ENCODE measurements at regions not wholly inside any gene's neighbourhood (a gene's known extent, or its start where the extent isn't known, plus 50 kb on each side); places are given as distances from the start of the nearest gene placed in this dataset.
"Not testable (repeated sequence)": the region's sequence is repeated elsewhere in the genome, so short reads cannot be mapped to it uniquely, and the experiment has no call there.

GRCh38 chr1:109857702-109858101, 52.9 kb upstream of the CSF1 start:
- H3K4me3 ChIP-seq (ENCODE audit: low read depth, low read length); FAIRE-seq; H3K27me3 ChIP-seq (ENCODE audit: control insufficient read depth, insufficient read depth, low read length); DNase-seq (ENCODE audit: low read depth); H3K36me3 ChIP-seq (ENCODE audit: control insufficient read depth, insufficient read depth, low read length): not testable (repeated sequence)

GRCh38 chr1:109855986-109856385, 54.7 kb upstream of the CSF1 start:
- not testable (repeated sequence) for FAIRE-seq; H3K36me3 ChIP-seq (ENCODE audit: control insufficient read depth, insufficient read depth, low read length); H3K4me3 ChIP-seq (ENCODE audit: low read depth, low read length); DNase-seq (ENCODE audit: low read depth); H3K27me3 ChIP-seq (ENCODE audit: control insufficient read depth, insufficient read depth, low read length)

- H3K27me3 ChIP-seq (ENCODE audit: control insufficient read depth, insufficient read depth, low read length); DNase-seq (ENCODE audit: low read depth); FAIRE-seq; H3K4me3 ChIP-seq (ENCODE audit: low read depth, low read length); H3K36me3 ChIP-seq (ENCODE audit: control insufficient read depth, insufficient read depth, low read length): not testable (repeated sequence)
Measured at GRCh38 chr1:109853972-109854371, 56.7 kb upstream of the CSF1 start.

GRCh38 chr1:109852221-109853015, 58.2 kb upstream of the CSF1 start:
- peak; percentile 60 for DNase-seq (ENCODE audit: low read depth)
- H3K27me3 ChIP-seq (ENCODE audit: control insufficient read depth, insufficient read depth, low read length); H3K4me3 ChIP-seq (ENCODE audit: low read depth, low read length); FAIRE-seq; H3K36me3 ChIP-seq (ENCODE audit: control insufficient read depth, insufficient read depth, low read length): not testable (repeated sequence)

GRCh38 chr1:109850827-109851226, 59.8 kb upstream of the CSF1 start:
- Histone ChIP-seq H3K36me3 (ENCODE audit: control insufficient read depth, insufficient read depth, low read length) (no peaks in the 10 kb centered on the region), H3K4me3 (ENCODE audit: low read depth, low read length) (no peak overlapping the region), H3K27me3 (ENCODE audit: control insufficient read depth, insufficient read depth, low read length) (no peaks in the 10 kb centered on the region)
- no peak for TF ChIP-seq CTCF (IDR thresholded peaks at IDR 0.05; ENCODE audit: insufficient read depth, low read length, severe bottlenecking)
- no peak for FAIRE-seq
- DNase-seq (ENCODE audit: low read depth) = peak; percentile 66

GRCh38 chr1:109850194-109850593, 60.5 kb upstream of the CSF1 start:
- H3K36me3 ChIP-seq (ENCODE audit: control insufficient read depth, insufficient read depth, low read length) = no peaks in the 10 kb centered on the region
- H3K4me3 ChIP-seq (ENCODE audit: low read depth, low read length) = no peak overlapping the region
- FAIRE-seq (no peak), DNase-seq (ENCODE audit: low read depth) (no peak)
- H3K27me3 ChIP-seq (ENCODE audit: control insufficient read depth, insufficient read depth, low read length) = no peaks in the 10 kb centered on the region
- TF ChIP-seq CTCF (IDR thresholded peaks at IDR 0.05; ENCODE audit: insufficient read depth, low read length, severe bottlenecking) = no peak

- TF ChIP-seq CTCF (IDR thresholded peaks at IDR 0.05; ENCODE audit: insufficient read depth, low read length, severe bottlenecking) = no peak
- no peak overlapping the region for H3K4me3 ChIP-seq (ENCODE audit: low read depth, low read length)
- no peaks in the 10 kb centered on the region for H3K36me3 ChIP-seq (ENCODE audit: control insufficient read depth, insufficient read depth, low read length)
- FAIRE-seq = no peak
- H3K27me3 ChIP-seq (ENCODE audit: control insufficient read depth, insufficient read depth, low read length) = no peaks in the 10 kb centered on the region
- DNase-seq (ENCODE audit: low read depth) = no peak
Measured at GRCh38 chr1:109849655-109850054, 61.0 kb upstream of the CSF1 start.

- H3K4me3 ChIP-seq (ENCODE audit: low read depth, low read length) = no peak overlapping the region
- no peak for FAIRE-seq
- no peaks in the 10 kb centered on the region for H3K27me3 ChIP-seq (ENCODE audit: control insufficient read depth, insufficient read depth, low read length)
- no peak for DNase-seq (ENCODE audit: low read depth)
- no peaks in the 10 kb centered on the region for H3K36me3 ChIP-seq (ENCODE audit: control insufficient read depth, insufficient read depth, low read length)
- TF ChIP-seq CTCF (IDR thresholded peaks at IDR 0.05; ENCODE audit: insufficient read depth, low read length, severe bottlenecking) = no peak
Measured at GRCh38 chr1:109847251-109847650, 63.4 kb upstream of the CSF1 start.
